CD14-positive monocyte (primary cell): ENCODE measurements at regions not wholly inside any gene's neighbourhood (a gene's known extent, or its start where the extent isn't known, plus 50 kb on each side); places are given as distances from the start of the nearest gene placed in this dataset.

Experiments used
- DNase-seq, 3 donors: peaks; one replicate each; pipeline ENCODE4 v3.0.0-alpha.2; 2011 to 2022
- H2AFZ ChIP-seq: 2 replicates; pipeline ENCODE4 v1.6.0; 2012; ENCODE audit warnings: mild to moderate bottlenecking, low read depth, low read length, inconsistent platforms; ENCODE audit not compliant: insufficient read depth, poor library complexity, severe bottlenecking
- H3K27ac ChIP-seq, 2 donors: 1 replicate in 1 of 2; 2 replicates in 1 of 2; pipeline ENCODE4 v1.5.1; 2012 to 2013; ENCODE audit warnings: low read length in 2 of 2, control low read depth in 1 of 2, inconsistent platforms in 1 of 2, low read depth in 1 of 2, mild to moderate bottlenecking in 1 of 2
- H3K27me3 ChIP-seq, 2 donors: one replicate each; pipeline versions ENCODE4 v1.6.0 to v1.6.1; 2011 to 2013; ENCODE audit warnings: low read length in 2 of 2; ENCODE audit not compliant: control insufficient read depth in 2 of 2, insufficient read depth in 2 of 2
- H3K36me3 ChIP-seq, 2 donors: replicated peaks in 1 of 2; 1 replicate in 1 of 2; 2 replicates in 1 of 2; pipeline versions ENCODE4 v1.5.1 to v1.6.1; 2012 to 2013; ENCODE audit warnings: low read length in 2 of 2, control low read depth in 1 of 2, inconsistent platforms in 1 of 2, mild to moderate bottlenecking in 1 of 2; ENCODE audit not compliant: insufficient read depth in 2 of 2, control insufficient read depth in 1 of 2
- H3K4me1 ChIP-seq, 2 donors: 1 replicate in 1 of 2; 2 replicates in 1 of 2; pipeline versions ENCODE4 v1.5.1 to v1.6.1; 2012 to 2013; ENCODE audit warnings: low read length in 2 of 2, control low read depth in 1 of 2, inconsistent platforms in 1 of 2, mild to moderate bottlenecking in 1 of 2, moderate library complexity in 1 of 2; ENCODE audit not compliant: insufficient read depth in 2 of 2, control insufficient read depth in 1 of 2
- H3K4me2 ChIP-seq: replicated peaks from 2 replicates; pipeline ENCODE3; 2012; ENCODE audit warnings: low read length, moderate library complexity, mild to moderate bottlenecking; ENCODE audit not compliant: poor library complexity, severe bottlenecking; ENCODE audit errors: extremely low read depth
- H3K4me3 ChIP-seq, 3 experiments: fragments of 200-600 bp in 1 of 3; sonication (generic) in 1 of 3; replicated peaks in 1 of 3; 1 replicate in 2 of 3; 2 replicates in 1 of 3; pipeline ENCODE4 v1.5.1; 2011 to 2013; ENCODE audit warnings: low read length in 3 of 3, mild to moderate bottlenecking in 3 of 3, control low read depth in 2 of 3, low read depth in 2 of 3, inconsistent platforms in 1 of 3, moderate library complexity in 1 of 3
- H3K79me2 ChIP-seq: 2 replicates; pipeline ENCODE4 v1.6.0; 2012; ENCODE audit warnings: mild to moderate bottlenecking, control low read depth, inconsistent platforms, low read length, moderate library complexity; ENCODE audit not compliant: insufficient read depth
- H3K9ac ChIP-seq: 2 replicates; pipeline ENCODE4 v1.6.0; 2017; ENCODE audit warnings: low read length, mild to moderate bottlenecking; ENCODE audit not compliant: insufficient read depth, poor library complexity, severe bottlenecking
- H3K9me3 ChIP-seq, 2 donors: replicated peaks in 1 of 2; 1 replicate in 1 of 2; 2 replicates in 1 of 2; pipeline versions ENCODE4 v1.5.1 to v1.6.1; 2012 to 2013; ENCODE audit warnings: low read length in 2 of 2, control low read depth in 1 of 2; ENCODE audit not compliant: control insufficient read depth in 1 of 2, insufficient read depth in 1 of 2
- H4K20me1 ChIP-seq: 2 replicates; pipeline ENCODE4 v1.6.0; 2012; ENCODE audit warnings: mild to moderate bottlenecking, low read length, control low read depth, moderate library complexity; ENCODE audit not compliant: insufficient read depth
- H3K27ac Mint-ChIP-seq, 7 donors: one replicate each; pipeline ENCODE4 v1.8.0; 2020; ENCODE audit warnings: mild to moderate bottlenecking in 7 of 7, mixed read lengths in 7 of 7, moderate library complexity in 6 of 7, inconsistent platforms in 2 of 7
- H3K27me3 Mint-ChIP-seq, 3 donors: one replicate each; pipeline ENCODE4 v1.8.0; 2021 to 2022; ENCODE audit warnings: low read depth in 3 of 3, mild to moderate bottlenecking in 3 of 3, mixed read lengths in 3 of 3, moderate library complexity in 3 of 3, inconsistent platforms in 1 of 3
- H3K36me3 Mint-ChIP-seq, 2 donors: one replicate each; pipeline ENCODE4 v1.8.0; 2020; ENCODE audit warnings: mixed read lengths in 2 of 2, inconsistent platforms in 1 of 2, mild to moderate bottlenecking in 1 of 2
- H3K4me1 Mint-ChIP-seq: one replicate; pipeline ENCODE4 v1.8.0; 2020; ENCODE audit warnings: mild to moderate bottlenecking, mixed read lengths
- H3K4me3 Mint-ChIP-seq, 2 donors: one replicate each; pipeline ENCODE4 v1.8.0; 2020; ENCODE audit warnings: mild to moderate bottlenecking in 2 of 2, mixed read lengths in 2 of 2, moderate library complexity in 1 of 2
- H3K9me3 Mint-ChIP-seq, 7 donors: one replicate each; pipeline ENCODE4 v1.8.0; 2020 to 2022; ENCODE audit warnings: mixed read lengths in 7 of 7, mild to moderate bottlenecking in 6 of 7, moderate library complexity in 6 of 7, inconsistent platforms in 2 of 7
- WGBS: methylation state at CpG from one replicate; pipeline ENCODE4 v1.1.5; 2013; ENCODE audit warnings: missing lambda C conversion rate; ENCODE audit not compliant: insufficient coverage; 5-methylcytosine and 5-hydroxymethylcytosine counted together
- intact Hi-C, 2 donors: fragments of 100-400 bp; cut with micrococcal nuclease; formaldehyde crosslinking; loops; one replicate each; pipeline versions ENCODE4 v1.15.0 to v1.15.1; 2023
- TF ChIP-seq, protein P1 (sequence below): fragments of 200-600 bp; IDR thresholded peaks from one replicate; pipeline ENCODE4 v1.8.0; 2022; ENCODE audit warnings: antibody characterized with exemption, mild to moderate bottlenecking

DNA sequence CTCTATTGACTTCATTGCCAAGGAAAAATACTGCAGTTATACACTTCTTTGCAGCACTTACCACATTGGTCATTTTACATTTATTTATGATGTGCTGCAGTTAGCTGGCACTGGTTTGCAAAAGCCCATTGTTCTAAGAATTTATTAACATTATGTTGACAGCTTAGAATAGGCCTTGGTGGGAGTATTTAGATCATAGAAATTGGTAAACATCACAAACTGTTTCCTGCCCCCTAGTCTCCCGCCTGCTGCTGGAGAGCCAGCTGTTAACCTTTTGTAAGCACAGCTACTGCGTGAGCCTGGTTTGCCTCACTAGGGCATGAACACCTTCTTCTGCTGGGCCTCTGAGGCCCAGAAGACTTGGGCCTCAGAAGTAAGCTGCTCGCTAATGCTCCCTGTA, 651.4 kb upstream of the GOT2 start:
- Histone ChIP-seq H3K79me2 (no peaks in the 10 kb centered on the region), H3K9me3 (peaks cover 0 to 4% of the 10 kb centered on the region in 2 donors), H3K9ac (no peak overlapping the region), H4K20me1 (no peaks in the 10 kb centered on the region), H3K4me1 (no peaks in the 10 kb centered on the region), H3K27ac (no peak overlapping the region), H3K4me3 (no peak overlapping the region), H2AFZ (no peak overlapping the region), H3K36me3 (no peaks in the 10 kb centered on the region), H3K27me3 (no peaks in the 10 kb centered on the region), H3K4me2 (no peak overlapping the region)
- H3K4me3 Mint-ChIP-seq, result no peak overlapping the region
- no peak overlapping the region for H3K27ac Mint-ChIP-seq
- no peaks in the 10 kb centered on the region for H3K36me3 Mint-ChIP-seq
- 93% methylated on average over 3 of the region's 3 CpGs for WGBS
- no peaks in the 10 kb centered on the region for H3K4me1 Mint-ChIP-seq
- no peak for DNase-seq
- TF ChIP-seq, protein P1, sequence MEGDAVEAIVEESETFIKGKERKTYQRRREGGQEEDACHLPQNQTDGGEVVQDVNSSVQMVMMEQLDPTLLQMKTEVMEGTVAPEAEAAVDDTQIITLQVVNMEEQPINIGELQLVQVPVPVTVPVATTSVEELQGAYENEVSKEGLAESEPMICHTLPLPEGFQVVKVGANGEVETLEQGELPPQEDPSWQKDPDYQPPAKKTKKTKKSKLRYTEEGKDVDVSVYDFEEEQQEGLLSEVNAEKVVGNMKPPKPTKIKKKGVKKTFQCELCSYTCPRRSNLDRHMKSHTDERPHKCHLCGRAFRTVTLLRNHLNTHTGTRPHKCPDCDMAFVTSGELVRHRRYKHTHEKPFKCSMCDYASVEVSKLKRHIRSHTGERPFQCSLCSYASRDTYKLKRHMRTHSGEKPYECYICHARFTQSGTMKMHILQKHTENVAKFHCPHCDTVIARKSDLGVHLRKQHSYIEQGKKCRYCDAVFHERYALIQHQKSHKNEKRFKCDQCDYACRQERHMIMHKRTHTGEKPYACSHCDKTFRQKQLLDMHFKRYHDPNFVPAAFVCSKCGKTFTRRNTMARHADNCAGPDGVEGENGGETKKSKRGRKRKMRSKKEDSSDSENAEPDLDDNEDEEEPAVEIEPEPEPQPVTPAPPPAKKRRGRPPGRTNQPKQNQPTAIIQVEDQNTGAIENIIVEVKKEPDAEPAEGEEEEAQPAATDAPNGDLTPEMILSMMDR, result no peak
- intact Hi-C loops, result no loop called here
- H3K27me3 Mint-ChIP-seq, result peaks cover 0 to 4% (median 0%) of the 10 kb centered on the region in 3 donors
- peaks cover 0 to 6% (median 3%) of the 10 kb centered on the region in 7 donors for H3K9me3 Mint-ChIP-seq

DNA sequence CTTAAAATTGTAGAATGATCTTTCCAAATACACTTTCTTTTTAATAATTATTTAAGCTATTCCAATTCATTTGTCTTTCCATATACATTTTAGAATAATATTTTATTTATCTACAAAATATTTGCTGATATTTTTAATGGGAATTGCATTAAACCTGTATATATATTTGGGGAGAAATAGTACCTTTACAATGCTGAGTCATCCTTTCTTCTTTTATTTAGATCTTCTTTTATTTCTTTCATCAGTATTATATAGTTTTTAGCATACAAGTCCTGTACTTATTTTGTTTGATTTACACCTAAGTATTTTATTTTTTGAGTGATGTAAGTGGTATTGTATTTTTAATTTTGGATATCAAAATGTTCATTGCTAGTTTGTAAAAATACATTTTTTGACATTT, 639.5 kb upstream of the GOT2 start:
- TF ChIP-seq, protein P1, result no peak
- peaks cover 0 to 10% (median 4%) of the 10 kb centered on the region in 7 donors for H3K9me3 Mint-ChIP-seq
- Histone ChIP-seq H3K27me3 (no peaks in the 10 kb centered on the region), H3K4me2 (no peak overlapping the region), H3K27ac (no peak overlapping the region), H3K36me3 (no peaks in the 10 kb centered on the region), H3K9me3 (peaks cover 0 to 4% of the 10 kb centered on the region in 2 donors), H3K9ac (no peak overlapping the region), H4K20me1 (no peaks in the 10 kb centered on the region), H3K4me1 (no peaks in the 10 kb centered on the region), H2AFZ (no peak overlapping the region), H3K4me3 (no peak overlapping the region), H3K79me2 (no peaks in the 10 kb centered on the region)
- no peak overlapping the region for H3K27ac Mint-ChIP-seq
- intact Hi-C loops, result no loop called here
- H3K4me1 Mint-ChIP-seq, result no peaks in the 10 kb centered on the region
- H3K4me3 Mint-ChIP-seq, result no peak overlapping the region
- no peaks in the 10 kb centered on the region for H3K36me3 Mint-ChIP-seq
- peaks cover 0 to 2% (median 2%) of the 10 kb centered on the region in 3 donors for H3K27me3 Mint-ChIP-seq
- DNase-seq, result no peak
